ENCODE measurements at regions not wholly inside any gene's neighbourhood (a gene's known extent, or its start where the extent isn't known, plus 50 kb on each side); places are given as distances from the start of the nearest gene placed in this dataset.

GRCh38 chr2:166632616-166633015 lies 138.6 kb upstream of the SCN7A start:
- POLR2A ChIA-PET, result no interaction called here
- in situ Hi-C loops (cut with MboI), result no loop called here
- intact Hi-C loops (cut with micrococcal nuclease; ENCODE audit: unreplicated experiment), result no loop called here
- ATAC-seq (no peak), FAIRE-seq (no peak), DNase-seq (ENCODE audit: low read depth, low spot score) (no peak)
- Histone ChIP-seq H3K4me1 (ENCODE audit: control insufficient read depth, insufficient read depth, low read length) (no peaks in the 10 kb centered on the region), H4K20me1 (ENCODE audit: control insufficient read depth, insufficient read depth) (no peaks in the 10 kb centered on the region), H3K27me3 (replicated peaks in 1 of 2; ENCODE audit: control insufficient read depth in 2 of 2, insufficient read depth in 2 of 2, low read length in 1 of 2) (no peaks in the 10 kb centered on the region), H3K79me2 (ENCODE audit: control insufficient read depth, insufficient read depth, low read length) (no peaks in the 10 kb centered on the region), H2AFZ (ENCODE audit: control insufficient read depth, low read depth, low read length) (no peak overlapping the region), H3K27ac (ENCODE audit: control insufficient read depth, insufficient read depth) (no peak overlapping the region), H3K4me3 (no peak overlapping the region), H3K9me3 (replicated peaks; ENCODE audit: control insufficient read depth, insufficient read depth, low read length) (no peaks in the 10 kb centered on the region), H3K9ac (ENCODE audit: control insufficient read depth, insufficient read depth, low read length) (no peak overlapping the region), H3K36me3 (ENCODE audit: control insufficient read depth in 2 of 2, insufficient read depth in 2 of 2, low read length in 1 of 2) (no peaks in the 10 kb centered on the region), H3K4me2 (ENCODE audit: control insufficient read depth, insufficient read depth) (no peak overlapping the region)
- CTCF ChIA-PET, result interaction anchor here (1.0 kb wide), 1 partner anchor 10 kb away, joined by 3 read pairs; no protein-coding TSS in a partner anchor
- SMC1A ChIA-PET (ENCODE audit: uncharacterized antibody, unreplicated experiment), result no interaction called here
- RAD21 ChIA-PET (ENCODE audit: unreplicated experiment), result no interaction called here
- BruUV-seq (replicated peaks), result no TSS peak
- WGBS (ENCODE audit: insufficient coverage, insufficient replicate concordance, low lambda C conversion rate, missing lambda C conversion rate), result 5% methylated on average over 3 of the region's 3 CpGs
- TF ChIP-seq KLF5 (IDR thresholded peaks at IDR 0.05; ENCODE audit: partially characterized antibody) (no peak), SIX5 (IDR thresholded peaks at IDR 0.05; ENCODE audit: low read depth, low read length, severe bottlenecking) (no peak), EZH2 (IDR thresholded peaks at IDR 0.05; ENCODE audit: borderline replicate concordance, control insufficient read depth, low read depth, low read length) (no peak), RCOR1 (conservative IDR thresholded peaks at IDR 0.05; ENCODE audit: low read depth, low read length) (no peak), TCF12 (IDR thresholded peaks at IDR 0.05; ENCODE audit: low read depth, low read length) (no peak), PAX8 (IDR thresholded peaks at IDR 0.05) (no peak), ZBTB4 (CRISPR knock-in tag; IDR thresholded peaks at IDR 0.05) (no peak), FOXM1 (IDR thresholded peaks at IDR 0.05; ENCODE audit: low read depth, low read length) (no peak), SMAD5 (IDR thresholded peaks at IDR 0.05; ENCODE audit: low read depth) (no peak), ESRRA (IDR thresholded peaks at IDR 0.05; ENCODE audit: low read length) (no peak), CBX3 (IDR thresholded peaks at IDR 0.05; ENCODE audit: borderline replicate concordance, low read depth) (no peak), HSF1 (IDR thresholded peaks at IDR 0.05; ENCODE audit: low read depth, low read length) (no peak), ZNF274 (IDR thresholded peaks at IDR 0.05; ENCODE audit: insufficient read depth, insufficient read length) (no peak), CBX5 (IDR thresholded peaks at IDR 0.05; ENCODE audit: low read depth) (no peak)
- TF ChIP-seq, protein P1, sequence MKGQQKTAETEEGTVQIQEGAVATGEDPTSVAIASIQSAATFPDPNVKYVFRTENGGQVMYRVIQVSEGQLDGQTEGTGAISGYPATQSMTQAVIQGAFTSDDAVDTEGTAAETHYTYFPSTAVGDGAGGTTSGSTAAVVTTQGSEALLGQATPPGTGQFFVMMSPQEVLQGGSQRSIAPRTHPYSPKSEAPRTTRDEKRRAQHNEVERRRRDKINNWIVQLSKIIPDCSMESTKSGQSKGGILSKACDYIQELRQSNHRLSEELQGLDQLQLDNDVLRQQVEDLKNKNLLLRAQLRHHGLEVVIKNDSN (IDR thresholded peaks at IDR 0.05; ENCODE audit: borderline replicate concordance, extremely low read length, insufficient read depth, low read depth, low read length), result no peak
- TF ChIP-seq, protein P2, sequence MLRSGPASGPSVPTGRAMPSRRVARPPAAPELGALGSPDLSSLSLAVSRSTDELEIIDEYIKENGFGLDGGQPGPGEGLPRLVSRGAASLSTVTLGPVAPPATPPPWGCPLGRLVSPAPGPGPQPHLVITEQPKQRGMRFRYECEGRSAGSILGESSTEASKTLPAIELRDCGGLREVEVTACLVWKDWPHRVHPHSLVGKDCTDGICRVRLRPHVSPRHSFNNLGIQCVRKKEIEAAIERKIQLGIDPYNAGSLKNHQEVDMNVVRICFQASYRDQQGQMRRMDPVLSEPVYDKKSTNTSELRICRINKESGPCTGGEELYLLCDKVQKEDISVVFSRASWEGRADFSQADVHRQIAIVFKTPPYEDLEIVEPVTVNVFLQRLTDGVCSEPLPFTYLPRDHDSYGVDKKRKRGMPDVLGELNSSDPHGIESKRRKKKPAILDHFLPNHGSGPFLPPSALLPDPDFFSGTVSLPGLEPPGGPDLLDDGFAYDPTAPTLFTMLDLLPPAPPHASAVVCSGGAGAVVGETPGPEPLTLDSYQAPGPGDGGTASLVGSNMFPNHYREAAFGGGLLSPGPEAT (IDR thresholded peaks at IDR 0.05; ENCODE audit: low read depth), result no peak
- TF ChIP-seq, protein P3, sequence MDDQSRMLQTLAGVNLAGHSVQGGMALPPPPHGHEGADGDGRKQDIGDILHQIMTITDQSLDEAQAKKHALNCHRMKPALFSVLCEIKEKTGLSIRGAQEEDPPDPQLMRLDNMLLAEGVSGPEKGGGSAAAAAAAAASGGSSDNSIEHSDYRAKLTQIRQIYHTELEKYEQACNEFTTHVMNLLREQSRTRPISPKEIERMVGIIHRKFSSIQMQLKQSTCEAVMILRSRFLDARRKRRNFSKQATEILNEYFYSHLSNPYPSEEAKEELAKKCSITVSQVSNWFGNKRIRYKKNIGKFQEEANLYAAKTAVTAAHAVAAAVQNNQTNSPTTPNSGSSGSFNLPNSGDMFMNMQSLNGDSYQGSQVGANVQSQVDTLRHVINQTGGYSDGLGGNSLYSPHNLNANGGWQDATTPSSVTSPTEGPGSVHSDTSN (IDR thresholded peaks at IDR 0.05; ENCODE audit: insufficient replicate concordance, low read depth, low read length), result no peak
